Cardiac septum (tissue), 1 donor: ENCODE measurements at regions not wholly inside any gene's neighbourhood (a gene's known extent, or its start where the extent isn't known, plus 50 kb on each side); places are given as distances from the start of the nearest gene placed in this dataset.

ENCODE experiments used
- DNase-seq: peaks from one replicate; pipeline ENCODE4 v3.0.0-alpha.2; 2020; ENCODE audit warnings: low spot score
- intact Hi-C: fragments of 100-400 bp; cut with DNase I; formaldehyde crosslinking; loops from one replicate; pipeline ENCODE4 v1.14.0; 2022
- donor health status: DM: no; HTN: no; CAD: no.

DNA sequence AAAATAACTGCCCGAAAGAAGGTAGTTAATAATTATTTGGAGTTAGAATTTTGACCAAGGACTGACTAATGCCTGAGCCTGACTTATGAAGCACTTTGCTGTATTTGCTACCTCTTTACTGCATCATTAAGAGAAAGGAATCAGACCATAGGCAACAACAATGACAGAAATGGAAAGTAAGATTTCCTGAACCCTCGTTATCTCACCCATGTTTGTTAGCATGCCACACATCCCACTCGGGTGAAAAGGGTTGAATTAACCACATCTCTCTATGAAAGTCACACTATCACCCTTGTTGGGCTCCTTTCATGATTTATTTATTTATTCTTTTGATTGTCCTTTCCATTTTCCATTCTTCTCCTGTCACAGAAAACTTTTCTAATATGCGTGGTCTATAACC is 59.6 kb downstream of the OLIG3 start:
- intact Hi-C loops = no loop called here
- DNase-seq = no peak

DNA sequence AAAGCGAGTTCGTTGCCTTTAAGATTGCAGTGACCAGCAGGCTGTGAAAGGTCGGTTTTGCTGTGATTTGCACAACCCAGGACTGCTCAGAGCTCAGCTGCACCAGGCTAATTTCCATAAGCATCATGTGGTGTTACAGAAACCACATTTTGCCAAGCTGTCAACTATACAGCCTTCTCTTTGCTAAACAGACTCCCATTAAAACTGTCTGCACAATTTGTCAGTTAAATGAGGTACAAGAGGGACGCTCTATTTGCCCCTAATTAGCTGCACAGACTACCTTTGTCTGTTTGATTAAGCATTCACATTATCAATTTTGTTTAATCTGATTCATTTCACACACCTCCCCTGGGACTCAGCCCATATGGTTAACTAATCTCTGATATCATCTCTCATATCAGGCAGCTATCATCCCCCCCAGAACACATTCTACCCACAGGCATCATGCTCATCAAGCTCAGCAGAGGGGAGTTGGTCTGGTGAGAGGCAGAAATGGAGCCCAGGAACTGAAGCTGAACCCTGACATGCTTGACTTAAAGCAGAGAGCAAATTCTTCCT is 62.1 kb downstream of the OLIG3 start:
- DNase-seq = no peak
- intact Hi-C loops = no loop called here

DNA sequence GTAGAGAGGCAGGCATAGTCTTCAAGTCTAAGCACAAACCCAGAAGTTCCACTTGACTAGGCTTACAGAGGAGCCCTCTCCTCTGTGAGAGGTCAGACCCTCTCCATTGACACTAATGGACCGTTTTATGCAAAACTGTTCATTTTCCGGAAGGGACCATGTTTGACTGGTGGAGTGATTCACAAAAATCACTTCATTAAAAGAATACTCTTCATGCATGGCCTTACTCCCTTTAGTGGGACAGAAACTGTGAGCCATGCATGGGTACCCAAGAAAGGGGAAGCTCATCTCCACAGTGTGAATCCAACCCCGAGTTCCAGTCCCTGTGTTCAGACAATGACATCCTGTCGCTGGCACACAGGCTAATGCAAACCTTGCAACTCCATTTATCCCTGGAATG is 63.2 kb downstream of the OLIG3 start:
- intact Hi-C loops = no loop called here

DNA sequence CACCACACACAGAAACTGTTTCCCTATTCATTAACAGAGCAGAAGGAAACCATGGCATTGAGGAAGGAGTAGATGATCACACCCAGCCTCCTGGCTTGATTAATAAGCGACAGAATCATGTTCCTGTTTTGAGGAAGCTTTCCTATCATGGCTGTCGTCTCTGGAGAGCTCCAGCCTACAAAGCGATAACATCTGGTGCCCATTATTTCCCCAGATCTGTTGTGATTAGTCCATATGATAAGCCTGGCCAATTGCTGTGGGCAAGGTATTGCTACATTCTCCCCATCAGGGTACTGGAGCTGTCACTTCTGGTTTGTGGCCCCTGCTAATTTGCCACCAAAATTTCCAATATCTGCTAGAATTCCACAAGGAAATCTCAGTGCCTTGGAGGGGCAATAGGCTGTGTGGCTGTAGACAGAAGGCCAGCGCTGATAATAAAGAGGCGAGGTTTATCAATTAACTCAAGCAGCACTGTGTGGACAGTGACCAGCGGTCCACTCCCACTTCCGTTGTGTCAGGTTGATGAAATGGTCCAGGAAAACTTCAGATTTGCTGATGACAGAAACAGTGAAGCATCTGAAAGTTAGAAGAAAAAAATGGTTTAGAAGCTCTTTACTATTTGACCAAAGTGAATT is 66.4 kb downstream of the OLIG3 start:
- intact Hi-C loops = no loop called here
- DNase-seq = no peak

More for the DNA sequence above, 63.2 kb downstream of the OLIG3 start:
- DNase-seq = no peak

- intact Hi-C loops = no loop called here
- DNase-seq = no peak
These were observed 68.0 kb downstream of the OLIG3 start for GRCh38 chr6:137426007-137426689.

- no peak for DNase-seq
- intact Hi-C loops = no loop called here
These were observed 69.9 kb downstream of the OLIG3 start for GRCh38 chr6:137424251-137424650.

DNA sequence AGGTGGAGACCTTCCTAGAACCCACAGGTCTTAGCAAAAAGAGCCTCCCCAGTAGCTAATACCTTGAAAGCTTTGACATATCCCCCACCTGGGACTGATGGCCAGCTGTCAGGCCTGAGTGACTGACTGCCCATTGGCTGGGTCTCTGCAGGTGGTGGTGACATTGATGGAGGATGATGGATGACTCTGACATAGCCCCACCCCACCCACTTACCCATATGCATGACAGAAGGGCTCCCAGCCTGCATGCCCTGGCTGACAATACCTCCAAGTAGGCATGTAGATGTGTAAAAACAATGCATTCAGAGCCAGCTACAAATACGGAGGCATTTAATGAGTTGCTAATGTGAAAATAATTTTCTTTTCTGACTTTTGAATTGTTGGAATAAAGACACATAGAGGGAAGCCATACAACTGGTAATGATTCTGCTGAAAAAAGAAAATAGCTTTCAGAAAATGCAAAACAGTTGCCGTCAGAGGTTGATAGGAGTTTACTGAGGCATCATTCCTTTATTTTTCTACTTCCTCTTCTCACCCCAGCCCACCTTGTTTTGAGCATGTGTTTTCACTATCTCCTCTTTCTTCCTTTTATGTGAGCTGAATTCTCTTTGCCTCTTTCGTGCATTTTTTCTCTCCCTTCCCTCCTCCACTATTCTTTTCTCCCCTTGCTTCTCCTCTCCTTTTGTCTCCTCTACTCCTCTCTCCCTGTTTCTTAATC is 70.6 kb downstream of the OLIG3 start:
- intact Hi-C loops = no loop called here
- DNase-seq = no peak

DNA sequence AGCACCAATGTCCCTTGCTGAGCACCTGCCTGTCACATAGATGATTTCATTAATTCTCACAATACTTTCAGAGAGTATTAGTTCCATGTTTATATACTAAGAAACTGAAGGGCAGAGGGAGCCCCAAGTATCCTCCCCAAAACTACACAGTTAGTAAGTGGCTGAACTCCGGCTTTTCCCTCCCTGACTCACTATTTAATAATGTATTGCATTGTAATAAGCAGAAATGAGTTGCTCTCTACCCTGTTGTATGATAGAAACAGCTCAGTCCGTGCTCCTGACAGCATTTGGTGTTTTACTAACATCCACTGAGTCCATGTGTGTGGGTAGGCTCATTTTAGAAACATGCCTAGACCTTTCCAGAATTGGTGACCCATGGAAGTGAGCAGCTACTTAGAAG is 76.8 kb downstream of the OLIG3 start:
- intact Hi-C loops = loop anchor here (5.0 kb wide), 1 partner anchor 140 kb away; no protein-coding TSS in a partner anchor
- no peak for DNase-seq

DNA sequence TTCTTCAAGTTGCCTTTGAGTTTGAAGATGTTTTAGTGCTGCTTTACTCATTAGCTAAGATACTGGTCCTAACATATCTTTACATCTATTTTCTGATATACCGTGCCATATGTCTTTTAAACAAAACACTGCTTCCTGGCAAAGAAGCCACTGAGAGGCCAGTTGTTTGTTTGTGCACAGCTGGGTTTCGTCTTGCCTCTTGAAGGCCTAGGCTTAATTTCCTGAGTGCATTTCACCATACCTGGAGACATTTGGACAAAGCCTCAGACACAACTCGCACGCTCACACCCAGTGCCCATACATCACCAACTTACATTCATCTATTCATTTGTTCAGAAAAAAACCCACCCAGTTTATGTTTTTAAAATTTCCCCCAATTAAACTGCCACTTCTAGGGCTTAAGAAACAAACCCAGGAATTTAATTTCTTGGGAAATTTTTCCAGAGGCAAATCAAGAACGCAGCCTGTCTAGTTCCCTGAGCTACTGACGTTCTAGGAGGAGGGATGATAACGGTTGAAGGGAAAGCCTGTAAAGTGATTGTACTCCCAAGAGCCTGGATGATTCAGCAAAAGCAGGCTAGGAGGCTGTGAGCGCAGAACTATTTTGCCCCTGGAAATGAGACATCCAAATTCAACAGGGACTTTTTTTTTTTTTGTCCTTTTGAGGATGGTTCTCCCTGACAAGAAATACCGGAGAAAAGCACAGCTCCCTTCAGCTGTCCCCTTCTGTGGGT is 77.7 kb downstream of the OLIG3 start:
- intact Hi-C loops = loop anchor here (5.0 kb wide), 1 partner anchor 139 kb away; no protein-coding TSS in a partner anchor
- DNase-seq = no peak

DNA sequence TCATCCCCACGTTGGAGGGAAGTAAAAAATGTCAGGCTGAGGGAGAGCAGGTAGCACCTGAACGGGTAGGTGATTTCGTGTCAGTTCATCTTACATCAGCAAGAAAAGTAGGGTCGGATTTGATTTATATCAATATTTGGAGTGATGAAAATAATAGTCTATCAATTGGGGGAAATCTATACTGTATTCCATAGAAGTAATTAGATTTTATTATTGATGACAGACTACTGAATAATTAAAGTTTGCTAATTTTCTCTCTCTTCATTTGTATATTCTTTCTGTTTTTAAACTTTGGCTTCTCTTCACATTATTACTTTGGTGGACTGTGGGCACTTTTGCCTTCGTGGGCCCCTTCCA is 78.4 kb downstream of the OLIG3 start:
- DNase-seq = no peak
- intact Hi-C loops = loop anchor here (5.0 kb wide), 1 partner anchor 139 kb away; no protein-coding TSS in a partner anchor

DNA sequence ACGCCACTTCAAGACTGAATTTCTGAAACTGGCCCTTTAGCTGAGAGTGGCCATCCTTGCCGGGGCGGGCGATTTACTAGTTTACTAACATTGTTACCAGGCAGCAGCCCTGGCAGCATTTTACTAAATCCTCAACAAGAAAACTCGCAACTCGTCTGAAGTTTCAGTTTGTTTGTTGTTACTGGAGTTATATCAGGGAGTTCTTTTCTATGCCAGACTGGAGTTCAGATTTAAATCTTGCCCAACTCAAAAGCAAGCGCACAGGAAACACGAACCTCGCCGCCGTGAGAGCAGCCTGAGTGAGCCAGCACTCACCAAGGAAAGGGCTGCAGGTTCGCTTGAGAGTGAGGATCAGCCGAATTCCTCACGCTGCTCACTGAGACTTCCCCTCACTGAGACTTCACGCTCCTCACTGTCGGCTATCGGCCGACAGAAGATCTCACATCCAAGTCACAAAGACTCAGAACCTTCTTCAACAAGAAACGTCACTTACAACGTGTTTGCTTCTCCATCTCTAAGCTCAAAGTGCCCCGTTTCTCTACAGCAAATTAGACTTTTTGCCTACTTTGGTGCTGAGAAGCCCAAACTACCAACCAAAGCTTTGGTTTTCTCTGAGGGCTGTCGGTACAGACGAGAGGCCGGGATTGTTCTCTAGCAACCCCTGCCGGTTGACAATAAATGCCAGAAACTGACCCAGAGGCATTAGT is 78.9 kb downstream of the OLIG3 start:
- no peak for DNase-seq
- intact Hi-C loops = loop anchor here (5.0 kb wide), 1 partner anchor 138 kb away; no protein-coding TSS in a partner anchor

GRCh38 chr6:137414599-137414998 is 79.6 kb downstream of the OLIG3 start:
- no peak for DNase-seq
- intact Hi-C loops = no loop called here

DNA sequence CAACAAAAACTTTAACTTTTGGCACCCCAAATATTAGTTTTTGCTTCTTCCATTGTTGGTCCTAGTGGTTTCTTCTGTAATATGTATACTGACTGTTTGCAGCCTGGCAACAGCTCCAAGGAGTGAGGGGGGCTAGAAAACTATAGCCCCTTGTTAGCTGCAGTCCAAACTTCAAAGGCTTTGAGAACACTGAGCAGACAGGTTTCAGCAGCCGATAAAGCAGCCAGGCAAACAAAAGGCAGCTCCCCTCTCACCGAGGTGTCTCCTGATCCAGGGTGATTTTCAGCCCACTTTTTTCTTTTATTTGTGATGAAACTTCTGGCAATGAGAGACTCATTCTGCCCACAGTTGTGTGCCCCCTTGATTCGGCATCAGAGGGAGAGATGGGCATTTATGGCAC is 80.7 kb downstream of the OLIG3 start:
- no peak for DNase-seq
- intact Hi-C loops = no loop called here

- intact Hi-C loops = no loop called here
- no peak for DNase-seq
These were observed 81.6 kb downstream of the OLIG3 start for GRCh38 chr6:137412562-137412961.

DNA sequence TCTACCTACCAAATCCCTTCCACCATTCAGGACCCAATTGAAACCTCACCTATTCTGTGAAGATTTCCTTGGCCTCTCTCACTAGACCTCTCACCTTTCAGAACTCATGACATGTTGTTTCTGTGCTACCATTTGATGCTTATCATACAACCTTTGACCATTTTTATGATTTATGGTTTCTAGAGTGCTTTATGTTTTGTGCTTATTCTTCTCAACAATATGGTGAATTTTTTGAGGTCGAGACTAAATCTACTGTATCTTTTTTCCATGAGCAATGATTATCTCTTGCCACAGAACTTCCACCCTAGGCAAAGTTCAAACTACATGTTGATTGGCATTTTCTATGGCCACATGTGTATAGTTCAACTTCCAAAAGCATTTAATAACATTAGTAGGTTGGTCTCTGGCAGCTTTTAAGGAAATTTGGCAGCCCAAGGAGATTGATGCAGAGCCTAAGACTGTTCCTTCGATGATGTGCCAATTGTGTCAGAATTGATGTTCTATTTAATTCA is 84.9 kb downstream of the OLIG3 start:
- DNase-seq = no peak
- intact Hi-C loops = no loop called here

DNA sequence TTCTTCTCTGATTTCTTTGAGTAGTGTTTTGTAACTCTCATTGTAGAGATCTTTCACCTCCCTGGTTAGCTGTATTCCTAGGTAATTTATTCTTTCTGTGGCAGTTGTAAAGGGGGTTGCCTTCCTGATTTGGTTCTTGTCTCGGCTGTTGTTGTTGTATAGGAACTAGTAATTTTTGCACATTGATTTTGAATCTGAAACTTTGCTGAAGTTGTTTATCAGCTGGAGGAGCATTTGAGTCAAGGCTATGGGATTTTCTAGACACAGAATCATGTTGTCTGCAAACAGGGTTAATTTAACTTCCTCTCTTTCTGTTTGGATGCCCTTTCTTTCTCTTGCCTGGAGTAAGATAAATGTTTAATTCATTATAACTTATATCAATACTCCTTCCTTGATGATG is 86.4 kb downstream of the OLIG3 start:
- intact Hi-C loops = no loop called here
- DNase-seq = no peak

DNA sequence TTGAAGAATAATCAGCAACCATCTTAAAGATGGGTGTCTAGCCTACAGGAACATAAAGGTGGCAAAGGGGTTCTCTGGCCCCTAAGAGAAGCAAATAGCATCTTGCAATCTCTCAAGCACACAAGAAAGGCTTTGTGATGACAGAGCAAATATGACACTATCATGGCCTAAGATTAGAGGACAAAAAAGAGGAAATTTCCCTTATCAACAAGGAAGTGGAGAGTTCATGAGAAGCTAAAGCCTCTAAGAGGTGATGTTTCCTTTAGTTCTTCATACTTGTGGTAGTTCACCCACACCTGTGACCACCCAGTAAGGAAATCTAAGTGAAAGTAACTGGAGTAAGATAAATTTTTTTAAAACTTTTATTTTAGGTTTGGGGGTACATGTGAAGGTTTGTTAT is 88.4 kb downstream of the OLIG3 start:
- intact Hi-C loops = no loop called here
- DNase-seq = no peak

- intact Hi-C loops = no loop called here
- no peak for DNase-seq
These were observed 90.3 kb downstream of the OLIG3 start for GRCh38 chr6:137403855-137404254.

GRCh38 chr6:137403443-137403842 is 90.8 kb downstream of the OLIG3 start:
- intact Hi-C loops = no loop called here
- DNase-seq = no peak
